ENCODE measurements at regions not wholly inside any gene's neighbourhood (a gene's known extent, or its start where the extent isn't known, plus 50 kb on each side); places are given as distances from the start of the nearest gene placed in this dataset.

DNA sequence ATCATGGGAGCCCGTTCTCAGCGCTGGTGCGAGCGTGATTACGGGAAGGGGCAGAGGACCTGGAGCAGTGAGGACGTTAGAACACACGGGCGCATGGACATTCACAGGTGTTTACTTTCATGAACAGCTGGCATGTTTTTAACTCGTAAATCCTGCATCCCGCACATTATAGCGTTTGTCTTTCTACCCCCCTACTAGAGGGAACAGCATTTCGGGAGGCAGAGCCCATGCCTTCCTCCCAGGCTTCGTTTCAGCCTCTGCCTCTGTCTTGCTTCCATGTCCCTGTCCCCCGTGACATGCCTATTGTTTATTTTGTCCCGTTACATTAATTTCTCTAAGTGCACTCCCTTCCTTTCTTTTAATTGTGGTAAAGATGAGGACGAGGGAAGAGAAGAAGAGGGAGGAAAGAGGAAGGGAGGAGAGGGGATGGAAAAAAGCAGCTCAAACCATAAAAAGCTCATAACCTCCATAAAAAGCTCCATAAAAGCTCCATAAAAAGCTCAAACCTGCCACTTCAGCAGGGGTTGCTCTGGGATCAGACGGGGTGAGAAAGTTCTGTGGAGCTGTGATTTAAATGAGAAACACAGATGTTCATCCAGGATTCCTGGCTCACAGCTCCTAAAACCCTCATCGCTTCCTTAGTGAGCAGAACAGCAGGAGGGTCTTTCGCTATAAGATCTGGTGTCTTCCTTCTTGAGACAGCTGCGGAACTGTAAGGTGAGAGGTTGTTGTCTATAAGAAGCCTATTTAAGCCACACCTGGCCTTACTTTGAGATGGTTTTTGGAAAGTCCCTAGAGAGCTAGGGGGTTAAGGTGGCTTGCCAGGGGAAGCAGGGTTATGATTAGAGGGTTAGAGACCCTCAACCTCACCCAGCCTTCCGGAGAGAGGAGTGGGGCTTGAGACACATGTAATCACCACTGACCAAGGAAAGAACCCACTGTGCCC is 66.6 kb upstream of the SNTG2 start:
- TF ChIP-seq, protein P1, sequence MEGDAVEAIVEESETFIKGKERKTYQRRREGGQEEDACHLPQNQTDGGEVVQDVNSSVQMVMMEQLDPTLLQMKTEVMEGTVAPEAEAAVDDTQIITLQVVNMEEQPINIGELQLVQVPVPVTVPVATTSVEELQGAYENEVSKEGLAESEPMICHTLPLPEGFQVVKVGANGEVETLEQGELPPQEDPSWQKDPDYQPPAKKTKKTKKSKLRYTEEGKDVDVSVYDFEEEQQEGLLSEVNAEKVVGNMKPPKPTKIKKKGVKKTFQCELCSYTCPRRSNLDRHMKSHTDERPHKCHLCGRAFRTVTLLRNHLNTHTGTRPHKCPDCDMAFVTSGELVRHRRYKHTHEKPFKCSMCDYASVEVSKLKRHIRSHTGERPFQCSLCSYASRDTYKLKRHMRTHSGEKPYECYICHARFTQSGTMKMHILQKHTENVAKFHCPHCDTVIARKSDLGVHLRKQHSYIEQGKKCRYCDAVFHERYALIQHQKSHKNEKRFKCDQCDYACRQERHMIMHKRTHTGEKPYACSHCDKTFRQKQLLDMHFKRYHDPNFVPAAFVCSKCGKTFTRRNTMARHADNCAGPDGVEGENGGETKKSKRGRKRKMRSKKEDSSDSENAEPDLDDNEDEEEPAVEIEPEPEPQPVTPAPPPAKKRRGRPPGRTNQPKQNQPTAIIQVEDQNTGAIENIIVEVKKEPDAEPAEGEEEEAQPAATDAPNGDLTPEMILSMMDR (conservative IDR thresholded peaks at IDR 0.05; ENCODE audit: low read depth in 2 of 2): no peak
- TF ChIP-seq EZH2phosphoT487 (IDR thresholded peaks at IDR 0.05; ENCODE audit: unreplicated experiment): no peak
- no peak for TF ChIP-seq POLR2AphosphoS5 (IDR thresholded peaks at IDR 0.05; ENCODE audit: low read depth)
- TF ChIP-seq, protein P2, sequence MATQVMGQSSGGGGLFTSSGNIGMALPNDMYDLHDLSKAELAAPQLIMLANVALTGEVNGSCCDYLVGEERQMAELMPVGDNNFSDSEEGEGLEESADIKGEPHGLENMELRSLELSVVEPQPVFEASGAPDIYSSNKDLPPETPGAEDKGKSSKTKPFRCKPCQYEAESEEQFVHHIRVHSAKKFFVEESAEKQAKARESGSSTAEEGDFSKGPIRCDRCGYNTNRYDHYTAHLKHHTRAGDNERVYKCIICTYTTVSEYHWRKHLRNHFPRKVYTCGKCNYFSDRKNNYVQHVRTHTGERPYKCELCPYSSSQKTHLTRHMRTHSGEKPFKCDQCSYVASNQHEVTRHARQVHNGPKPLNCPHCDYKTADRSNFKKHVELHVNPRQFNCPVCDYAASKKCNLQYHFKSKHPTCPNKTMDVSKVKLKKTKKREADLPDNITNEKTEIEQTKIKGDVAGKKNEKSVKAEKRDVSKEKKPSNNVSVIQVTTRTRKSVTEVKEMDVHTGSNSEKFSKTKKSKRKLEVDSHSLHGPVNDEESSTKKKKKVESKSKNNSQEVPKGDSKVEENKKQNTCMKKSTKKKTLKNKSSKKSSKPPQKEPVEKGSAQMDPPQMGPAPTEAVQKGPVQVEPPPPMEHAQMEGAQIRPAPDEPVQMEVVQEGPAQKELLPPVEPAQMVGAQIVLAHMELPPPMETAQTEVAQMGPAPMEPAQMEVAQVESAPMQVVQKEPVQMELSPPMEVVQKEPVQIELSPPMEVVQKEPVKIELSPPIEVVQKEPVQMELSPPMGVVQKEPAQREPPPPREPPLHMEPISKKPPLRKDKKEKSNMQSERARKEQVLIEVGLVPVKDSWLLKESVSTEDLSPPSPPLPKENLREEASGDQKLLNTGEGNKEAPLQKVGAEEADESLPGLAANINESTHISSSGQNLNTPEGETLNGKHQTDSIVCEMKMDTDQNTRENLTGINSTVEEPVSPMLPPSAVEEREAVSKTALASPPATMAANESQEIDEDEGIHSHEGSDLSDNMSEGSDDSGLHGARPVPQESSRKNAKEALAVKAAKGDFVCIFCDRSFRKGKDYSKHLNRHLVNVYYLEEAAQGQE (IDR thresholded peaks at IDR 0.05; ENCODE audit: unreplicated experiment): no peak
- TF ChIP-seq CREB1 (CRISPR knock-in tag; IDR thresholded peaks at IDR 0.05; ENCODE audit: low read depth): no peak
- TF ChIP-seq EZH2 (IDR thresholded peaks at IDR 0.05; ENCODE audit: low read depth, unreplicated experiment): no peak
- TF ChIP-seq, protein P3, sequence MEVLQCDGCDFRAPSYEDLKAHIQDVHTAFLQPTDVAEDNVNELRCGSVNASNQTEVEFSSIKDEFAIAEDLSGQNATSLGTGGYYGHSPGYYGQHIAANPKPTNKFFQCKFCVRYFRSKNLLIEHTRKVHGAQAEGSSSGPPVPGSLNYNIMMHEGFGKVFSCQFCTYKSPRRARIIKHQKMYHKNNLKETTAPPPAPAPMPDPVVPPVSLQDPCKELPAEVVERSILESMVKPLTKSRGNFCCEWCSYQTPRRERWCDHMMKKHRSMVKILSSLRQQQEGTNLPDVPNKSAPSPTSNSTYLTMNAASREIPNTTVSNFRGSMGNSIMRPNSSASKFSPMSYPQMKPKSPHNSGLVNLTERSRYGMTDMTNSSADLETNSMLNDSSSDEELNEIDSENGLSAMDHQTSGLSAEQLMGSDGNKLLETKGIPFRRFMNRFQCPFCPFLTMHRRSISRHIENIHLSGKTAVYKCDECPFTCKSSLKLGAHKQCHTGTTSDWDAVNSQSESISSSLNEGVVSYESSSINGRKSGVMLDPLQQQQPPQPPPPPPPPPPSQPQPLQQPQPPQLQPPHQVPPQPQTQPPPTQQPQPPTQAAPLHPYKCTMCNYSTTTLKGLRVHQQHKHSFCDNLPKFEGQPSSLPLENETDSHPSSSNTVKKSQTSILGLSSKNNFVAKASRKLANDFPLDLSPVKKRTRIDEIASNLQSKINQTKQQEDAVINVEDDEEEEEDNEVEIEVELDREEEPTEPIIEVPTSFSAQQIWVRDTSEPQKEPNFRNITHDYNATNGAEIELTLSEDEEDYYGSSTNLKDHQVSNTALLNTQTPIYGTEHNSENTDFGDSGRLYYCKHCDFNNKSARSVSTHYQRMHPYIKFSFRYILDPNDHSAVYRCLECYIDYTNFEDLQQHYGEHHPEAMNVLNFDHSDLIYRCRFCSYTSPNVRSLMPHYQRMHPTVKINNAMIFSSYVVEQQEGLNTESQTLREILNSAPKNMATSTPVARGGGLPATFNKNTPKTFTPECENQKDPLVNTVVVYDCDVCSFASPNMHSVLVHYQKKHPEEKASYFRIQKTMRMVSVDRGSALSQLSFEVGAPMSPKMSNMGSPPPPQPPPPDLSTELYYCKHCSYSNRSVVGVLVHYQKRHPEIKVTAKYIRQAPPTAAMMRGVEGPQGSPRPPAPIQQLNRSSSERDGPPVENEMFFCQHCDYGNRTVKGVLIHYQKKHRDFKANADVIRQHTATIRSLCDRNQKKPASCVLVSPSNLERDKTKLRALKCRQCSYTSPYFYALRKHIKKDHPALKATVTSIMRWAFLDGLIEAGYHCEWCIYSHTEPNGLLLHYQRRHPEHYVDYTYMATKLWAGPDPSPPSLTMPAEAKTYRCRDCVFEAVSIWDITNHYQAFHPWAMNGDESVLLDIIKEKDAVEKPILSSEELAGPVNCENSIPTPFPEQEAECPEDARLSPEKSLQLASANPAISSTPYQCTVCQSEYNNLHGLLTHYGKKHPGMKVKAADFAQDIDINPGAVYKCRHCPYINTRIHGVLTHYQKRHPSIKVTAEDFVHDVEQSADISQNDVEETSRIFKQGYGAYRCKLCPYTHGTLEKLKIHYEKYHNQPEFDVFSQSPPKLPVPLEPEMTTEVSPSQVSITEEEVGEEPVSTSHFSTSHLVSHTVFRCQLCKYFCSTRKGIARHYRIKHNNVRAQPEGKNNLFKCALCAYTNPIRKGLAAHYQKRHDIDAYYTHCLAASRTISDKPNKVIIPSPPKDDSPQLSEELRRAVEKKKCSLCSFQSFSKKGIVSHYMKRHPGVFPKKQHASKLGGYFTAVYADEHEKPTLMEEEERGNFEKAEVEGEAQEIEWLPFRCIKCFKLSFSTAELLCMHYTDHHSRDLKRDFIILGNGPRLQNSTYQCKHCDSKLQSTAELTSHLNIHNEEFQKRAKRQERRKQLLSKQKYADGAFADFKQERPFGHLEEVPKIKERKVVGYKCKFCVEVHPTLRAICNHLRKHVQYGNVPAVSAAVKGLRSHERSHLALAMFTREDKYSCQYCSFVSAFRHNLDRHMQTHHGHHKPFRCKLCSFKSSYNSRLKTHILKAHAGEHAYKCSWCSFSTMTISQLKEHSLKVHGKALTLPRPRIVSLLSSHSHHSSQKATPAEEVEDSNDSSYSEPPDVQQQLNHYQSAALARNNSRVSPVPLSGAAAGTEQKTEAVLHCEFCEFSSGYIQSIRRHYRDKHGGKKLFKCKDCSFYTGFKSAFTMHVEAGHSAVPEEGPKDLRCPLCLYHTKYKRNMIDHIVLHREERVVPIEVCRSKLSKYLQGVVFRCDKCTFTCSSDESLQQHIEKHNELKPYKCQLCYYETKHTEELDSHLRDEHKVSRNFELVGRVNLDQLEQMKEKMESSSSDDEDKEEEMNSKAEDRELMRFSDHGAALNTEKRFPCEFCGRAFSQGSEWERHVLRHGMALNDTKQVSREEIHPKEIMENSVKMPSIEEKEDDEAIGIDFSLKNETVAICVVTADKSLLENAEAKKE (CRISPR knock-in tag; IDR thresholded peaks at IDR 0.05): no peak
- no peak for TF ChIP-seq STAT1 (IDR thresholded peaks at IDR 0.05; ENCODE audit: unreplicated experiment)
- TF ChIP-seq, protein P4, sequence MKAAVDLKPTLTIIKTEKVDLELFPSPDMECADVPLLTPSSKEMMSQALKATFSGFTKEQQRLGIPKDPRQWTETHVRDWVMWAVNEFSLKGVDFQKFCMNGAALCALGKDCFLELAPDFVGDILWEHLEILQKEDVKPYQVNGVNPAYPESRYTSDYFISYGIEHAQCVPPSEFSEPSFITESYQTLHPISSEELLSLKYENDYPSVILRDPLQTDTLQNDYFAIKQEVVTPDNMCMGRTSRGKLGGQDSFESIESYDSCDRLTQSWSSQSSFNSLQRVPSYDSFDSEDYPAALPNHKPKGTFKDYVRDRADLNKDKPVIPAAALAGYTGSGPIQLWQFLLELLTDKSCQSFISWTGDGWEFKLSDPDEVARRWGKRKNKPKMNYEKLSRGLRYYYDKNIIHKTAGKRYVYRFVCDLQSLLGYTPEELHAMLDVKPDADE (IDR thresholded peaks at IDR 0.05): no peak

Data from GM23338 (cell line).